Loucy (cell line): ENCODE measurements at regions not wholly inside any gene's neighbourhood (a gene's known extent, or its start where the extent isn't known, plus 50 kb on each side); places are given as distances from the start of the nearest gene placed in this dataset.

ENCODE experiments used
- EZH2phosphoT487 ChIP-seq: fragments of 200-600 bp; IDR thresholded peaks from 2 replicates; pipeline ENCODE4 v1.6.1; 2018; ENCODE audit warnings: antibody characterized with exemption, mild to moderate bottlenecking, moderate library complexity, borderline replicate concordance
- TF ChIP-seq, protein P1 (sequence below): fragments of 200-600 bp; sonication (generic); conservative IDR thresholded peaks from 2 replicates; pipeline ENCODE4 v1.5.1; 2014; ENCODE audit warnings: mild to moderate bottlenecking, antibody characterized with exemption, low read length

DNA sequence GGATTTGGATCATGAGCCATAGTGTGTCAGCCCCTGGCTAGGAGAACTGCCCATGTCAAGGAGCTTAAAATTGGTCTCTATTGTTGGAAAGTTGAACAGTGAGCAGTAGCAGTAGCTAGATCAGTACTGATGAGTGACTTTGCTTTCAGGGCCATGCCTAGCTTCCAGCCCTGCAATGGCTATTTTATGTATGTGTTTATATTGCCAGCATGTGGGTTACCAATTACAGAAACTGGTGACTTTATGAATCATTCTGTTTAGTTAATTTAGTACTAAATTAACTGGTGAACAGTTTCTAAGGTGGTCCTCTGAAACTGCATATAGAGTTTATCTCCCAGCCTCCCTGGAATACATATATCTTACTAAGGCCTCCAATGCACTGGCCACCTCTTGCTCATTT, 908.1 kb upstream of the ALCAM start:
- TF ChIP-seq, protein P1, sequence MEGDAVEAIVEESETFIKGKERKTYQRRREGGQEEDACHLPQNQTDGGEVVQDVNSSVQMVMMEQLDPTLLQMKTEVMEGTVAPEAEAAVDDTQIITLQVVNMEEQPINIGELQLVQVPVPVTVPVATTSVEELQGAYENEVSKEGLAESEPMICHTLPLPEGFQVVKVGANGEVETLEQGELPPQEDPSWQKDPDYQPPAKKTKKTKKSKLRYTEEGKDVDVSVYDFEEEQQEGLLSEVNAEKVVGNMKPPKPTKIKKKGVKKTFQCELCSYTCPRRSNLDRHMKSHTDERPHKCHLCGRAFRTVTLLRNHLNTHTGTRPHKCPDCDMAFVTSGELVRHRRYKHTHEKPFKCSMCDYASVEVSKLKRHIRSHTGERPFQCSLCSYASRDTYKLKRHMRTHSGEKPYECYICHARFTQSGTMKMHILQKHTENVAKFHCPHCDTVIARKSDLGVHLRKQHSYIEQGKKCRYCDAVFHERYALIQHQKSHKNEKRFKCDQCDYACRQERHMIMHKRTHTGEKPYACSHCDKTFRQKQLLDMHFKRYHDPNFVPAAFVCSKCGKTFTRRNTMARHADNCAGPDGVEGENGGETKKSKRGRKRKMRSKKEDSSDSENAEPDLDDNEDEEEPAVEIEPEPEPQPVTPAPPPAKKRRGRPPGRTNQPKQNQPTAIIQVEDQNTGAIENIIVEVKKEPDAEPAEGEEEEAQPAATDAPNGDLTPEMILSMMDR, result no peak
- TF ChIP-seq EZH2phosphoT487, result no peak
